K562 (cell line): ENCODE measurements at regions not wholly inside any gene's neighbourhood (a gene's known extent, or its start where the extent isn't known, plus 50 kb on each side); places are given as distances from the start of the nearest gene placed in this dataset.

Source experiments
- BHLHE40 ChIP-seq: IDR thresholded peaks from 2 replicates; pipeline ENCODE4 v1.6.1; 2011; ENCODE audit warnings: low read length, improper control_type of control experiment
- E2F1 ChIP-seq: sonication (generic); formaldehyde crosslinking; IDR thresholded peaks from 2 replicates; pipeline ENCODE4 v1.8.1; 2023; ENCODE audit warnings: mild to moderate bottlenecking, missing genetic modification reagents, moderate library complexity
- SMAD4 ChIP-seq: fragments of 250-450 bp; sonication (Bioruptor Pico); conservative IDR thresholded peaks from 2 replicates; pipeline ENCODE4 v1.8.0; 2021; ENCODE audit warnings: inconsistent platforms, mild to moderate bottlenecking, moderate library complexity

GRCh38 chr6:71707059-71707458 is 179.3 kb upstream of the RIMS1 start:
- TF ChIP-seq SMAD4 = no peak
- TF ChIP-seq BHLHE40 = no peak
- TF ChIP-seq E2F1 (CRISPR knock-in tag) = no peak
